ENCODE measurements at regions not wholly inside any gene's neighbourhood (a gene's known extent, or its start where the extent isn't known, plus 50 kb on each side); places are given as distances from the start of the nearest gene placed in this dataset.
"Not testable (repeated sequence)": the region's sequence is repeated elsewhere in the genome, so short reads cannot be mapped to it uniquely, and the experiment has no call there.

- no peak for DNase-seq (ENCODE audit: low spot score)
Observed at GRCh38 chr10:30763918-30764317, 134.4 kb upstream of the LYZL2 start.

- no peak for DNase-seq (ENCODE audit: low spot score)
Observed at GRCh38 chr10:30762620-30763019, 133.1 kb upstream of the LYZL2 start.

GRCh38 chr10:30759423-30759822 is 129.9 kb upstream of the LYZL2 start:
- DNase-seq (ENCODE audit: low spot score): no peak

GRCh38 chr10:30758338-30758737 is 128.8 kb upstream of the LYZL2 start:
- DNase-seq (ENCODE audit: low spot score): no peak

GRCh38 chr10:30756896-30757295 is 127.3 kb upstream of the LYZL2 start:
- DNase-seq (ENCODE audit: low spot score): no peak

GRCh38 chr10:30756151-30756550 is 126.6 kb upstream of the LYZL2 start:
- DNase-seq (ENCODE audit: low spot score): no peak

- DNase-seq (ENCODE audit: low spot score): no peak
Observed at GRCh38 chr10:30755441-30755953, 125.9 kb upstream of the LYZL2 start.

- DNase-seq (ENCODE audit: low spot score): no peak
Observed at GRCh38 chr10:30752481-30752881, 122.9 kb upstream of the LYZL2 start.

GRCh38 chr10:30751678-30752331 is 122.3 kb upstream of the LYZL2 start:
- no peak for DNase-seq (ENCODE audit: low spot score)

- DNase-seq (ENCODE audit: low spot score): no peak
Observed at GRCh38 chr10:30750971-30751677, 121.6 kb upstream of the LYZL2 start.

- DNase-seq (ENCODE audit: low spot score): no peak
Observed at GRCh38 chr10:30749385-30749784, 119.8 kb upstream of the LYZL2 start.

GRCh38 chr10:30748152-30748973 is 118.8 kb upstream of the LYZL2 start:
- DNase-seq (ENCODE audit: low spot score): no peak

- DNase-seq (ENCODE audit: low spot score): no peak
Observed at GRCh38 chr10:30747633-30748032, 118.1 kb upstream of the LYZL2 start.

- no peak for DNase-seq (ENCODE audit: low spot score)
Observed at GRCh38 chr10:30745953-30746352, 116.4 kb upstream of the LYZL2 start.

- no peak for DNase-seq (ENCODE audit: low spot score)
Observed at GRCh38 chr10:30744106-30744505, 114.6 kb upstream of the LYZL2 start.

GRCh38 chr10:30743586-30743985 is 114.0 kb upstream of the LYZL2 start:
- no peak for DNase-seq (ENCODE audit: low spot score)

GRCh38 chr10:30742471-30742870 is 112.9 kb upstream of the LYZL2 start:
- no peak for DNase-seq (ENCODE audit: low spot score)

GRCh38 chr10:30740774-30741173 is 111.2 kb upstream of the LYZL2 start:
- DNase-seq (ENCODE audit: low spot score): not testable (repeated sequence)

- no peak for DNase-seq (ENCODE audit: low spot score)
Observed at GRCh38 chr10:30738416-30738815, 108.9 kb upstream of the LYZL2 start.

- no peak for DNase-seq (ENCODE audit: low spot score)
Observed at GRCh38 chr10:30737931-30738391, 108.4 kb upstream of the LYZL2 start.

GRCh38 chr10:30736685-30737232 is 107.2 kb upstream of the LYZL2 start:
- no peak for DNase-seq (ENCODE audit: low spot score)

GRCh38 chr10:30734901-30735300 is 105.3 kb upstream of the LYZL2 start:
- no peak for DNase-seq (ENCODE audit: low spot score)
